GM21423 (cell line): ENCODE measurements at regions not wholly inside any gene's neighbourhood (a gene's known extent, or its start where the extent isn't known, plus 50 kb on each side); places are given as distances from the start of the nearest gene placed in this dataset.

ENCODE experiments used
- ATAC-seq: cut with Tn5 transposase; IDR thresholded peaks from one replicate; pipeline ENCODE4 v1.9.1; 2021; ENCODE audit warnings: mild to moderate bottlenecking, moderate library complexity; ENCODE audit not compliant: unreplicated experiment

GRCh38 chr2:46239175-46239846 lies 57.9 kb upstream of the EPAS1 start:
- ATAC-seq: no peak

GRCh38 chr2:46239847-46240181 lies 57.4 kb upstream of the EPAS1 start:
- ATAC-seq: no peak

GRCh38 chr2:46241344-46241743 lies 55.9 kb upstream of the EPAS1 start:
- ATAC-seq: no peak

- no peak for ATAC-seq
These were observed 51.3 kb upstream of the EPAS1 start for GRCh38 chr2:46245869-46246268.

GRCh38 chr2:46246790-46247189 lies 50.4 kb upstream of the EPAS1 start:
- ATAC-seq: peak; percentile 97
